ENCODE measurements at regions not wholly inside any gene's neighbourhood (a gene's known extent, or its start where the extent isn't known, plus 50 kb on each side); places are given as distances from the start of the nearest gene placed in this dataset.

GRCh38 chr2:146997945-146998344, 846.9 kb upstream of the ACVR2A start:
- no peak for TF ChIP-seq POLR2A (IDR thresholded peaks at IDR 0.05)
- no peak for TF ChIP-seq CTCF (IDR thresholded peaks at IDR 0.05)
- intact Hi-C loops (cut with DNase I): no loop called here
- Histone ChIP-seq H3K4me3 (no peak overlapping the region), H3K27ac (no peak overlapping the region), H3K4me1 (replicated peaks in 1 of 2) (no peaks in the 10 kb centered on the region), H3K36me3 (replicated peaks in 1 of 2) (no peaks in the 10 kb centered on the region), H3K9me3 (replicated peaks in 1 of 3) (no peaks in the 10 kb centered on the region), H3K27me3 (no peaks in the 10 kb centered on the region)
- DNase-seq: no peak
- WGBS, 4 donors: 39 to 55% (median 47%) methylated on average over 2 of the region's 2 CpGs

- no peaks in the 10 kb centered on the region for H3K9me3 ChIP-seq (replicated peaks in 1 of 3)
- H3K27ac ChIP-seq: no peak overlapping the region
- H3K36me3 ChIP-seq (replicated peaks in 1 of 2): no peaks in the 10 kb centered on the region
- H3K4me1 ChIP-seq (replicated peaks in 1 of 2): no peaks in the 10 kb centered on the region
- intact Hi-C loops (cut with DNase I): no loop called here
- TF ChIP-seq CTCF (IDR thresholded peaks at IDR 0.05) (no peak), POLR2A (IDR thresholded peaks at IDR 0.05) (no peak)
- no peak overlapping the region for H3K4me3 ChIP-seq
- H3K27me3 ChIP-seq: no peaks in the 10 kb centered on the region
- no peak for DNase-seq
Observed at GRCh38 chr2:146997488-146997887, 847.3 kb upstream of the ACVR2A start.

- Histone ChIP-seq H3K36me3 (replicated peaks in 1 of 2) (no peaks in the 10 kb centered on the region), H3K27ac (no peak overlapping the region), H3K9me3 (replicated peaks in 1 of 3) (no peaks in the 10 kb centered on the region), H3K4me1 (replicated peaks in 1 of 2) (no peaks in the 10 kb centered on the region), H3K4me3 (no peak overlapping the region), H3K27me3 (no peaks in the 10 kb centered on the region)
- WGBS, 4 donors: 65 to 86% (median 74%) methylated on average over 1 of the region's 1 CpG
- TF ChIP-seq CTCF (IDR thresholded peaks at IDR 0.05) (no peak), POLR2A (IDR thresholded peaks at IDR 0.05) (no peak)
- intact Hi-C loops (cut with DNase I): no loop called here
- DNase-seq: no peak
Observed at GRCh38 chr2:146994246-146994645, 850.6 kb upstream of the ACVR2A start.

- WGBS, 4 donors: 80 to 89% (median 84%) methylated on average over 2 of the region's 2 CpGs
- no peak overlapping the region for H3K27ac ChIP-seq
Observed at GRCh38 chr2:146992466-146992865, 852.4 kb upstream of the ACVR2A start.

More at GRCh38 chr2:146992466-146992865, 852.4 kb upstream of the ACVR2A start:
- no peak for DNase-seq
- TF ChIP-seq POLR2A (IDR thresholded peaks at IDR 0.05) (no peak), CTCF (IDR thresholded peaks at IDR 0.05) (no peak)
- H3K4me1 ChIP-seq (replicated peaks in 1 of 2): no peaks in the 10 kb centered on the region
- no peaks in the 10 kb centered on the region for H3K9me3 ChIP-seq (replicated peaks in 1 of 3)
- no peaks in the 10 kb centered on the region for H3K27me3 ChIP-seq
- no peaks in the 10 kb centered on the region for H3K36me3 ChIP-seq (replicated peaks in 1 of 2)
- intact Hi-C loops (cut with DNase I): no loop called here
- no peak overlapping the region for H3K4me3 ChIP-seq
